SIG-M5 treated with dmso at 0.1 percent for 504 hours (cell line): ENCODE measurements at regions not wholly inside any gene's neighbourhood (a gene's known extent, or its start where the extent isn't known, plus 50 kb on each side); places are given as distances from the start of the nearest gene placed in this dataset.

Experiments
- DNase-seq: peaks from one replicate; lab custom pipeline; 2025; ENCODE audit not compliant: unreplicated experiment; lab: John Stamatoyannopoulos, UW

DNA sequence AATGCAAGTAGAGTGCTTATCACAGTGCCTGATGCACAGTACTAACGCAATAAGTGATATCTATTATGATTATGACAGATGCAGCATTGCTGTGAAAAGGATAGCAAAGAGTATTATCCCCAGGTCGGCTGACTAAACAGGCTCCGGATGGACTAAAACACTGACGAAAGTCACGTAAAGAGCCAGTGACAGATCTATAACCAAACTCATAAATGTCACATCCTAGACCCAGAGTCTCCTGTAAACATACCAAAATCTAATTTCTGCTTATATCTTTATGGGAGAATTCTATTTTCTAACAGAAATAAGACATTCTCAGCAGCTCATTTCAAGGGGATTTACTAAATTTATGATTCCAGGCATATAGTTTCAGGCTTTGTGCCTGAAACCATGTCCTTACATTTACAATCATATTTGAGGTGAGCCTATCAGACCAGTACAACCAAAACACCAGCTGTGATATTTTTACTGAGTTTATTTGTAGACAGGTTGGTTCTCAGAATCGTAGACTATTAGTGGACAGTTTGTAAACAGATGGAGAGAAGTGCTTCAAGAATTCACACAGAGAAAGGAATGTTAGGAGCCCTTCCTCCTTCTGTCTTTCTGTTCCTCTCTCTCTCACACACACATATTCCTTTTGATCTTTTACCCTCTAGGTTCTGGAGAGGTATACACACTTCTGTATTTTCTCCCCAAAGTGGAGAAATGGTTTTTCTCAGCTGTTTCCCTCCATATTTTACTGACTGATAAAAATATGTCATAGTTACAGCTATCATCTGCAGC, 52.4 kb upstream of the WDR26 start:
- DNase-seq: peak; percentile 62

DNA sequence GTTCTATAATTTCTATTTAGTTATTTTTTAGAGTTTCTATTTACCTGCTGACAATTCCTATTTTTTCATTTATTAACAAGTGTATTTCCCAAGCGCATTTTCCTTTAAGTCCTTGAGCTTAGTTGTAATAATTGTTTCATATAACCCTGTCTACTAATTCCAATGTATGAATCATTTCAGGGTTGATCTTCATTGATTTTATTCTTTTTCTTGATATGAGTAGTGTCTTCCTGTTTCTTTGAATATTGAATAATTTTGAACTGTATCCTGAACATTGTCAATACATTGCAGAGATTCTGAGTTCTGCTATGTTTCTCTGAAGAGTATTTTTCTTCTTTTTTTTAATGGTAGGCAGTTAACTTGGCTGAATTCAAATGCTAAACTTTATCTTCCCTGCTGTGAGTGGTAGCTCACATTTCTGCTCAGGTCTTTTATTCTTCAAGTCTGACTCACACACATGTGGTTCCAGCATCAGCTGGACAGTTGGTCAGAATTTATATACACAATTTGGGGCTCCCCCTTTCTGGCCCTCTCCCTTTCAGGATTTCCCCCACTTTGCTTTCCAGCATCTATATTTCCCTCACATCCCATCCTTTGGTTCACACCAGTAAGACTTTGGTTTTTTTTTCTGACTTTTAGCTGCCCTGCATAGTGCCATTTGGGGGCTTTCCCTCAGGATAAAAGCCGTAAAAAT, 54.4 kb upstream of the WDR26 start:
- DNase-seq: no peak

DNA sequence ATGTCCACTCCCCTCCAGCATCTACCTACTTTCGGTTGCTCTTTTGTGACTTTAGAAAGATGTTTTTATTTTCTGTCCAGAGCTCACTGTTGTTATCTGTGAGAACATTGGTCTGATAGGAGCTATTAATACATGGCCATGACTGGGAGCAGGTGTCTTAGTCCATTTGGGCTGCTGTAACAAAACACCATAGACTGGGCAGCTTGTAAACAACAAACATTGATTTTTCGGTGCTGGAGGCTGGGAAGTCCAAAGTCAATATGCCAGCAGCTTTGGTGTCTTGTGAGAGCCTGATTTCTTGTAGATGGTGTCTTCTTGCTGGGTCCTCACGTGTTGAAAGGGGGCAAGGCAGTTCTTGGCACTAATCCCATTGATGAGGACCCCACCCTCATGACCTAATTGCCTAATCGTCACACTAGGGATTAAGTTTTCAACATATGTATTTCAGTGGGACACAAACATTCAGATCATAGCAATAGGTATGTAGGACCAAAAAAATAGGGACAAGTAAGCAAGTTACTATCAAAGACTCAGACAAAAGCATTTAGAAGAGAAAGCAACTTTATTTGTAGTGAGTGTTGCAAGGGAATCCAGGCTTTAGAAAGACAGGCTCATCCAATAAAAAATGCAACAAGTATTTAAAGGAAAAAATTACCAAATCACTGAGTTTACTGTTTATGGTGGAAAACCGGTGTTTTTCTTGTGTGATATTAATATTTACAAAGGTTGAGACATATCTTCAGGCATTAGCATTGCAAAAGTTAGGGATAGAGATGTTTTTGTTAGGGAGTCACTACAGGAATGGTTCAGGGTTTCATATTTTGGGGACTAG, 55.2 kb upstream of the WDR26 start:
- no peak for DNase-seq

DNA sequence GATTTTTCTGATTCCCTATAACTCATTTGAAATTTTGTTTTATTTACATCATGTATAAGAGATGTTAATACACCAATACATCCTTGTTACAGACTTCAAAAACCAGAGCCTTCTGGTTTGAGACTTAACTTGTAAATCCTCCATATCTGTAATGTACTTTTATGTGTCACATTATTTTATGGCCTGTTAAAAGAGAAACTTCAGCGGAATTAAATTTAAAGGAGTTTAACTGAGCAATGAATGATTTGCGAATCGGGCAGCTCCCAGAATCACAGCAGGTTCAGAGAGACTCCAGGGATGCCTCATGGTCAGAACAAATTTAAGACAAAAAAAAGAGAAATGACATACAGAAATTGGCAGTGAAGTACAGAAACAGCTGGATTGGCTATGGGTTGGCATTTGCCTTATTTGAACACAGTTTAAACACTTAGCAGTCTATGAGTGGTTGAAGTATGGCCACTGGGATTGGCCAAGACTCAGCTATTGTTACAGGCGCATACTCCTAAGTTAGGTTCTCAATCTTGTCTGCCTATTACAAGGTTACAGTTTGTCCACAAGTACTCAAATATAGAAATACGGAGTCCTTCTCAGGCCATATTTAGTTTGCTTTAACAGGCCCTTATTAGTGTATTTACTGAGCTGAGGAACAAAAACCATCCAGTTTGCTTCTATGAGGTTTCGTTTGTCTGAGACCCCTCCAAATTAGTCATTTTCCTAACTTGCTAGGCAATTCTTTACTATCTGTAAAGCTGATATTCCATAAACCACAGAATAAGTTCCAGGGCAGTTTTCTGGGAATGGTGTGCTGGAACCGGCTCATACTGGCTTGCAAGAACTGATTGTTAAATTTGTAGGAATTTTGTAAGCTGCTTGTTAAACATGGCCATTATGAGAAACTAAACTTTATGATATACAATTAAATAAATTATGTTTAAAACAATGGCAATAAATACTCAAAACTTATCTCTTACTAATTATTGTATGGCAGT, 56.2 kb upstream of the WDR26 start:
- no peak for DNase-seq

DNA sequence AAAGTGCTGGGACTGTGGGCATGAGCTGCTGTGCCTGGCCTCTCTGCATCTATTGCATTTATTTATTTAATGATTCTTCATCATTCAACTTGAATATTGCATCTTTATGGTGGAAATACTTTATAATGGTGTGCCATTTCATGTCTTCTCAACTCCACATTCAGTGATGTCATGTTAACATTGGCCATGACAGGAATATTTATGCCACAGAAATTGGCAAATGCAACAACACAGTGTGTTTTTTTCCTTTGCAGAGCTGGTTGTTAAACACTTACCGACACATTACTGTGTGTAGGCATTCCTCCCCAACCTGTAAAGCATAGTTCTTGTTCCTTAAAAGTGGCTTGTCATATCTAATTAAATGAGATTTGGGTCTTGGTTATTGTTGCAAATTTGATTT, 57.4 kb upstream of the WDR26 start:
- no peak for DNase-seq

DNA sequence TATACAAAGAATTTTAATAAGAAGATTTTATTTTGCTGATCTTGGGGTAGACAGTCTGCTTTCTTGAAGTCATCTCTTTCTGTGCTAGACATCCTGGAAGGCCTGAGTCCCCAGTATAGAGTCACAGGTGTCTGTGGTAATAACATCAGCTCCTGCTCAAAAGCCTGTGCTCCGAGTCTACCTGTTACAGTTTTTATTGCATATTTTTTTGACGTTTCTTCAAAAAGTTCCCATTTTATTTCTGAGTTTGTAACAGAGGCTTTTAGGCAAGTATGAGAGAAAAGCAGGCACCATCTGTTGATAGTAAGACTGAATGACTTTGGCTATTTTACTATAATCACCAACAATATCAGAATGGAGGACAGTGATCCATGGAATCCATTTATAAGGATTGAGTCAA, 58.0 kb upstream of the WDR26 start:
- no peak for DNase-seq

DNA sequence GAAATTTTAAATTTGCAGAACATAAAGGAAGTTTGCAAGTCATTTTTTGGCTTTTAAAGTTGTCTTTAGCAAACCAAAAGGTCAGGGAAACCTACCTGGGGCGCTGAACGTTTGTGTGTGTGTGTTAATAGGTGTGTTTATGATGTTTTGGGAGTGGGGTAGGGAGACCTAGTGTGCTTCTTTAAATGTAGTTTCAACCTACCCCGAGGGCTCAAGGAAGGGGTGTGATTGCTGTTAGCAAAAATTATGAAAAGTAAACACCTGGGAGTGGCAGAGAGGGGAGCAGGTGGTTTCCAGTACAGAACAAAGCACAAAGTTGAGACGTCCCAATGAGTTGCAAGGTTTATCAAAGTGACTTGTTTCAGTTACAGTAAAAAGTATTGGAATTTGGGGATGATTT, 58.7 kb upstream of the WDR26 start:
- DNase-seq: no peak

DNA sequence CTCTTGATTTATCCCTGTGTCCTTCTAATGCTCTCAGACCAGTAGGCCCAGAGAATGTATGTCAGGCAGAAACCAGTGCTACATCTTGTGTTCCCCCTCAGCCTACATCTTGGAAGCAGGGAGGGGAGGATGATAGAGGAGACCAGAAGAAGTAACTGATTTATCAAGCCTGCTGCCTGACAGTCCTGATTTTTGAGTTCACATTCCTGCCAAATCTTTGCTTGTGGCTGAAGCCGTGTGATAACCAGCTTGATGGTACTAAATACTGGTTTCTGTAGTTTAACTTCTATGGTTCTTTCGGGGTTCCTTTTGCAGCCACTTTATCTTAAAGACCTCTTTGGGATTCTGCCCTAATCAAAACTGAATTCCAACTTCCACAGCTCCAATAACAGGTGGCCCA, 59.7 kb upstream of the WDR26 start:
- no peak for DNase-seq

DNA sequence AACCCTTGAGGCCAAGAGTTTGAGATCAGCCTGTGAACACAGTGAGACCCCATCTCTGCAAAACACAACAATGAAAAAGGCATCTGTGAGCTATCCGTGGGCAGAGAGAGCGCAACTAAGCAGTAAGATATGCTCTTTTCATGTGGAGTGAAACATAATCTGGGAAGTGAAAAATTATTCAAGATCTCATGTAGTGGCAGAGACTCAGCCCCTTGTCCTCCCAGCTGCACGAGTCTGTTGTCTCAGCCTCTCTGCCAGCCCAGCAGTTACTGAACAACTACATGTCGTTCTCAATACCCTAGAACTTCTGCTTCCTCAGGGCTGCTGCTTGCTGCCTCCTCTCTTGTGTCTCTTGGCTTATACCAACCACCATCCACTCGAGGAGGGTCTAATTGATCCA, 61.3 kb upstream of the WDR26 start:
- DNase-seq: no peak

DNA sequence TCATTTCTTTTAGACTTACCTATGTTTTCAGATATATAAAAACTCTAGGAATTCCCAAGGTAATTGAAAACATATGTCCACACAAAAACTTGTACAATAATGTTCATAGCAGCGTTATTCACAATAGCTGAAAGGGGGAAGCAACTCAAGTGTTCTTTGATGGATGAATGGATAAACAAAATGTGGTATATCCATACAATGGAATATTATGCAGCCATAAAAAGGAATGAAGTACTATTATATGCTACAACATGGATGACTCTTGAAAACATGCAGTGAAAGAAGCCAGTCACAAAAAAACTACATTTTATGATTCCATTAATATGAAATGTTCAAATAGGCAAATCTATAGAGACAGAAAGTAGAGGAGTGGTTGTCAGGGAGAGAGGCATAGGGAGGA, 62.2 kb upstream of the WDR26 start:
- DNase-seq: no peak

DNA sequence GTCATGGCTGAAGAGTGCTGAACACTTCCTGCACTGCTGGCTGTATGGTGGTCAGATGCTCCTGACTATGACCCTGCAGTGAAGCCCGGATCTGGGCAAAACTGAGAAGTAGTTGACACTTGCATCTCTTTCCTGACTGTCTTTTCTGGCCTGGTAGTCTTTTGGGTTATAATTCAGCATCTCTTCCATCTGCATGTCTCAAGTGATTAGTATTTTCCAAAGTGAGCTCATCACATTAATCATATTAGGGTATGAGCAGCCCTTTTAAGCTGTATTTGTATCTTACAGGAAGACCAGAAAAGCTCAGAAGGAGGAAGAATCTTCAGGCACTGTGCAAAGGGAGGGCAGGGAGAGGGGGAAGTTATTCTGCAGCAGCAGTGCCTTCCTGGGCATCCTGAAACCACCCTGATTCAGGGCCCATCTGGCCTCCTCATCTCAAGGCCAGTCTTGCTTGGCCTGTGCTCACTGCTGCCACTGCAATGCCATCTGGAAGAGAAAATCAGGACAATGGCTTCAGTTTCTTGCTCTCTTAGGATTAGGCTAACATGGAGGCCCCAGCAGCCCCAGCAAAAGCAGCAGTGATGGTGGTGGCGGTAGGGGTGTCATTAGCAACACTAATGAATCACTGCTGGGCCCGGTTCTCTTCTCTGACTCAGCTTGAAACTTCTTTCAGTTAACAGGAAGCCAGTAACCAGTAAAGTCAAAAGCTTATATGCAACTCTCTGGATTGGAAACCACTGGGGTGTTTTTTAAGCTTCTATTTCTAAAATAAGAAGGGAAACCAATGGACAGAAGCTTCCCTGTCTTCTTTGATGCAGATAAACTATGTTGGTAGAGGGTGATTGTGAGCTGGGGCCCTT, 63.3 kb upstream of the WDR26 start:
- peak; percentile 95 for DNase-seq

DNA sequence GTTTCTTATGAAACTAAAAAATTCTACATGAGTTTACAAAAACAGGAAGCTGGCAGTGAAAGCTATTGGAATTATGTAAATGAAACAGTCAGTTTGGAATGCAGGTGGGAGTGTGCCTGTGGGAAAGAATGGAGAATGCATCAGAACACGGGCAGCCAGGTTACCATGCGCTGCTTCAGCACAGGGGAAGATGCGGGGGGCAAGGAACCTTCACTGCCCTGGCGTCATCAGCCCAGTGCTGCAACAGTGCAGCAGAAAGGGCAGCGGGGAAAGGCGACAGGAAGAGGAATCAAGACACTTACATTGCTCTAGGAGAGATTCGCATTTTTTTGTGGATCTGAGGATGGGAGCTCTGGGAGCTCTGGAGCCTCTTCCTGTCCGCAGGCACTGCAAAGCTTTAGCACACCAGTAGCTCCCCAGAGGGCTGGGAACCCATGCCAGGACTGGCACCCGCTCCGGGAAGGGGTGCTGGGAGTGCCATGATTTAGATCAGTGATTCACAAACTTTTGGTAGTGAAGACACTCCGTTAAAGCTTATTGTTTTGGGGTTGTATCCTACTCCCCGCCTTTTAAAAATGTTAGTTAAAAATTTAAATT, 64.1 kb upstream of the WDR26 start:
- no peak for DNase-seq

DNA sequence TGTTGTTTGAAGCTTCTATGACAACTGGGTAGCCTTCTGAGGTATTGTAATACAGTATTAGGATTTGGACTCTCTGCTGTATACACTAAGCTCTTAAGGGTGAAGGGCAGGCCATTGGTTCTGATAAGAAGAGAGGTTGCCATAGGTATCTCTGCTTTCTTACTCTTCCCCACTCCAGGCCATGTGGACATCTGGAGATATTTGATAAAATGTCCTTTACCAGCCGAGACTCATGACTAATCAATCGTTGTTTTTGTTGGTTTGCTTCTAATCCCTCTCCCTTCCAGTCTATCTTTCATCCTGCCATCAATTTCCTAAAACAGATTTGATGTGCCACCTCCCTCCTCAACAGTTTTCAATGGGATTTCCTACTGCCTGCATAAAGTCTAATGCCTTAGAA, 64.6 kb upstream of the WDR26 start:
- DNase-seq: no peak

DNA sequence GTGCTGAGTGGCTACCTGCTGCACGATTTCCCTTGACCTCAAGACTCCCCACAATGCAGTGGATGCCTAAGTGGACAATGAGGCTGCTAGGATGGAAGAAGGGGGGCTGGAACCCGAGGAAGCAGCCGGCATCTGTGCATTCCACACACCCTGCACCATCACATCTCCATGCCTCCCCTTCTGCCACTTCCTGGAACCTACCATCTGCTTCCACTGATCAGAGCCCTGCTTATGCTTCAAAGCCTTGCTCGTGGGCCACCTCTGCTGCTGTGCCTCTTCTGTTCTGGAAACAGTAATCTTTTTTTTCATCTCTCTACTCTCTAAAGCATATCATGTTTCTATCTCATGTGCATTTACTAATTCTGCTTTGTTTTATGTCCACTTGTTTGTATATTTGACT, 66.2 kb upstream of the WDR26 start:
- DNase-seq: no peak

DNA sequence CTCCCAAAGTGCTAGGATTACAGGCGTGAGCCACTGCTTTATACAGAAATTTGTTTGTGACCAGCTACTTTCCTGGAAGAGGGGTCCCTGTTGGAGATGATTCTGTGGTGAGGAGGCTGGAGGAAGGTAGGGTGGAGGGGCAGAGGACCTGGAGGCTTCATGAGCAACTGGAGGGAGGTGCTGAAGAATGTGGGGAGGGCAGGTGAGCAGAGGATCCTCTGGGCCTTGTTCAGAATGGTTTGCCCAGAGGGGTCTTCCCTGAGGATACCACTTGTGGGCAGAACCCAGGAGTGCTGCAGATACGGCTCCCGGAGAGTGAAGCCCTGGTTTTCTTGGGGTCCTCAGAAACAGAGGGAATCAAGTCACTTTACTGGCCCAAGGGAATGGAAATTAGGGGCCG, 67.2 kb upstream of the WDR26 start:
- no peak for DNase-seq

DNA sequence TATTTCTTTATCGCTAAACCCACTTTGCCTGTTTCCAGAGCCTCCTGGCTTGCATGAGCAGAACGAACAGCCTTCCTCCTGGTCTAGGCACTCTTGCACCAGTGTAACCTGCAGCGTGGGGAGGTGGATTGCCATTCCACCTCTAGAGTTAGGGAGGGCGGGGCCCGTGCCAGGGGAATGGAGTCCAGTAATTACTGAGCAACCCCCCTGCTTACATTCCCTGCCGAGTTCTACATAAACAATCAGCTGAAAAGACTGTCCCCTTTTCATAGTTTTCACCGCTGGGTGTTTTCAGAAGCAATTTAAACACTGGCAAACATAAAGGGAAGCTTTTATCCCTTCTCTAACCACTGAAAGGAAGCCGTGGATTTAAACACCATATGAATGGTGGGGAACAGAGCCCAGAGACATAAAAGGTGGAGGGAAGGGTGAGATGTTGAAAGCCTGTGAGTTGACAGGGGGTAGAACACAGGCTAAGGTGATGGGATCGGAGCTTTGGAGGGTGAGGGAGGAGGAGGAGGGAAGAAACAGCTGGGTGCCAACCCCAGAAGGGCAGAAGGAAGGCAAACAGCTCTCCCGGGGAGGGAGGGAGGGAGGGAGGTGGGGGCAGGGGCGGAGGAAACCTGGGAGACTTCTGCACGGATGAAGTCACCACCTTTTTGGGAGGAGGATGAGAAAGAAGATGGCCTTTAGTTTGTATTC, 68.0 kb upstream of the WDR26 start:
- peak; percentile 63 for DNase-seq

DNA sequence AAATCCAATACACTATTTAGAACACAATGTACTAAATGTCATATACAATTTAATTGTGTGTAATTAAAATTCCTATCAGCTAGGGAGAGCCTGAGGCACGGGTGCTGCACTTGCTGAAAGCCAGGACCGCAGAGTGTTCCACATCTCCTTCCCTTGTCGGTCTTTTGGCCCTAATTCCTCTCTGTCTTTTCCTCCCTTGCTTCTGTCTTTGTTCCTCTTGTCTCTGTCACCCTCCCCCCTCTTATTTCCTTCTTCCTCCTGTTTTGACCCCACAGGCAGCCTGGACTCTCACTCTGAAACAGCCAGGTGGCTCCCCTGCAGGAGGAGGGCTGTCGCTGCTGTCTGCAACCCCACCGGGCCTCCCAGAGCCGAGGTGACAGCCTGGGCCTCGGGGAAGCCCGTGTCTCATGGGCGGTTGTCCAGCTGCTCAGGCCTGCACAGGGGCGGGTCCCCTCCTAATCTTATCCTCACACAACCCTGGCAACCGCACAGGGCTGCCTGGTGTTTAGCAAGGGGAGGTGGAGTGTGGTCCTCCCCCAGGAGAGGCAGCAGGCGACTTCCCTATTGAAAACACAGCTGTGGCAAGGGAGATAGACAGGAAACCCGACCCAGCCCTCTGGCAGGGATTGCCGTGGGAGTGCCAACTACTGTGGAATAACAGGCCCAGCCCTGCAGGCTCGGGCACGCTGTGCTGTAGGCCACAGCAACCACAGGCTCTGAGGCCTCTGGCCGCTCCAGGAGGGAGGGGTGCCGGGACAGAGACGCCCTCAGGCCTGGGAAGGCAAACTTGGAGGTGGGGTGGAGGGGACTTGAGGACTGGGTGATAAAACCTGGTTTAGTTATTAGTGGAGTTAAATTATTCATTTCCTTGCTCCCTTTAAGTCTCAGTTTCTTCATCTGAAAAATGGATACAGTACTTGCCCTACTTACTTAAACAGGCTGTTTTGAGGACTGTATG, 68.8 kb upstream of the WDR26 start:
- peak; percentile 97 for DNase-seq
